ENCODE measurements at regions not wholly inside any gene's neighbourhood (a gene's known extent, or its start where the extent isn't known, plus 50 kb on each side); places are given as distances from the start of the nearest gene placed in this dataset.

GRCh38 chr1:163531345-163531744 is 209.6 kb downstream of the NUF2 start:
- TF ChIP-seq CTCF (IDR thresholded peaks at IDR 0.05) (no peak), USF1 (CRISPR knock-in tag; IDR thresholded peaks at IDR 0.05) (no peak), SMAD3 (CRISPR knock-in tag; IDR thresholded peaks at IDR 0.05; ENCODE audit: borderline replicate concordance) (no peak), USF2 (CRISPR knock-in tag; IDR thresholded peaks at IDR 0.05) (no peak), NR2C2 (CRISPR knock-in tag; IDR thresholded peaks at IDR 0.05) (no peak)
- TF ChIP-seq, protein P1, sequence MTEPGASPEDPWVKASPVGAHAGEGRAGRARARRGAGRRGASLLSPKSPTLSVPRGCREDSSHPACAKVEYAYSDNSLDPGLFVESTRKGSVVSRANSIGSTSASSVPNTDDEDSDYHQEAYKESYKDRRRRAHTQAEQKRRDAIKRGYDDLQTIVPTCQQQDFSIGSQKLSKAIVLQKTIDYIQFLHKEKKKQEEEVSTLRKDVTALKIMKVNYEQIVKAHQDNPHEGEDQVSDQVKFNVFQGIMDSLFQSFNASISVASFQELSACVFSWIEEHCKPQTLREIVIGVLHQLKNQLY (CRISPR knock-in tag; IDR thresholded peaks at IDR 0.05) = no peak

All from WTC11 (cell line).